Erythroblast (primary cell): ENCODE measurements at regions not wholly inside any gene's neighbourhood (a gene's known extent, or its start where the extent isn't known, plus 50 kb on each side); places are given as distances from the start of the nearest gene placed in this dataset.
"Not testable (repeated sequence)": the region's sequence is repeated elsewhere in the genome, so short reads cannot be mapped to it uniquely, and the experiment has no call there.

Experiments
- GATA1 ChIP-seq: IDR thresholded peaks from 2 replicates; pipeline ENCODE4 v1.6.1; 2011; ENCODE audit warnings: low read depth, mild to moderate bottlenecking, control low read depth, low read length, moderate library complexity
- POLR2A ChIP-seq: IDR thresholded peaks from 2 replicates; pipeline ENCODE4 v1.6.1; 2011; ENCODE audit warnings: mild to moderate bottlenecking, low read length

GRCh38 chr12:126452686-126453085, 1387.5 kb downstream of the AACS start:
- TF ChIP-seq POLR2A, GATA1: not testable (repeated sequence)
